Omental fat pad (tissue), 3 donors: ENCODE measurements at regions not wholly inside any gene's neighbourhood (a gene's known extent, or its start where the extent isn't known, plus 50 kb on each side); places are given as distances from the start of the nearest gene placed in this dataset.

Experiments used
- ATAC-seq: fragments of 150-250 bp; one replicate; pipeline ENCODE4 v1.9.1; 2016; ENCODE audit warnings: mild to moderate bottlenecking, moderate library complexity; ENCODE audit not compliant: low FRiP score
- DNase-seq: peaks from one replicate; pipeline ENCODE4 v3.0.0-alpha.2; 2019; ENCODE audit warnings: low spot score
- TF ChIP-seq, protein P1 (sequence below), 3 donors: fragments of 450-650 bp; IDR thresholded peaks; one replicate each; pipeline ENCODE4 v1.5.1; 2016 to 2017; ENCODE audit warnings: antibody characterized with exemption in 3 of 3, mild to moderate bottlenecking in 3 of 3, moderate library complexity in 2 of 3

DNA sequence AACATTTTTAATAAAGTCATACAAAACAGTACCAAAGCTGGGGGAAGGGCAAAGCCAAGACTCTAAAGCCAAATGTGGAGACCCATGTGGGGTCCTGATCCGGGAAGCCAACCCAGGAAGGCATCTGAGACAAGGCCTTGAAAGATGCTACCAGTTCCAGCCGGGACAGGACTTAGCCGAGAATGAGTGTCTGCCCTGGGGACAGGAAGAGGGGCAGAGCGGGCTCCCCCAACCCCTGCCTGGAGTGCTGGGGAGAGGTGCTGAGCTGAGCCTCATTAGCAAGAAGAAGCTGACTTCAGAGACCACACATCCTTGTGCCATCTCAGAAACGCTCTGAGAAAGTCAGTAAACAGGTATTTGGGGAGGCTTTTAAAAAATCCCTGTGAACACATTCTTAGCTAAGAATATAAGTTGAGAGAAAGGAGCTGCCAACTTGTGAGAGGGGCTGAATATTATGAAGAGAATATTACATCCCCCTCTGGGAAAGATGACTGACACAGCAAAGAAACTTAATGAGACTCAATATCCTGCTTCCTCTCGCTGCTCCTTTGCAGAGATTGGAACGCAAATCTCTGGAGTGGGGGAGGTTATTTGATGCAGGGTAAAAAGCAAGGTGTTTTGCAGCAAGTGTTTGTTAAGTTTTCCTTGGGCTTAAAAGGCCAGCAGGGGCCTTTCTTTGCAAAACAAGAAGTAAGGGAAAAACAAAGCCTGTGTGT lies 103.3 kb upstream of the KCND3 start:
- TF ChIP-seq, protein P1, sequence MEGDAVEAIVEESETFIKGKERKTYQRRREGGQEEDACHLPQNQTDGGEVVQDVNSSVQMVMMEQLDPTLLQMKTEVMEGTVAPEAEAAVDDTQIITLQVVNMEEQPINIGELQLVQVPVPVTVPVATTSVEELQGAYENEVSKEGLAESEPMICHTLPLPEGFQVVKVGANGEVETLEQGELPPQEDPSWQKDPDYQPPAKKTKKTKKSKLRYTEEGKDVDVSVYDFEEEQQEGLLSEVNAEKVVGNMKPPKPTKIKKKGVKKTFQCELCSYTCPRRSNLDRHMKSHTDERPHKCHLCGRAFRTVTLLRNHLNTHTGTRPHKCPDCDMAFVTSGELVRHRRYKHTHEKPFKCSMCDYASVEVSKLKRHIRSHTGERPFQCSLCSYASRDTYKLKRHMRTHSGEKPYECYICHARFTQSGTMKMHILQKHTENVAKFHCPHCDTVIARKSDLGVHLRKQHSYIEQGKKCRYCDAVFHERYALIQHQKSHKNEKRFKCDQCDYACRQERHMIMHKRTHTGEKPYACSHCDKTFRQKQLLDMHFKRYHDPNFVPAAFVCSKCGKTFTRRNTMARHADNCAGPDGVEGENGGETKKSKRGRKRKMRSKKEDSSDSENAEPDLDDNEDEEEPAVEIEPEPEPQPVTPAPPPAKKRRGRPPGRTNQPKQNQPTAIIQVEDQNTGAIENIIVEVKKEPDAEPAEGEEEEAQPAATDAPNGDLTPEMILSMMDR (IDR thresholded peaks at IDR 0.05): no peak
- DNase-seq: no peak
- ATAC-seq: no peak

DNA sequence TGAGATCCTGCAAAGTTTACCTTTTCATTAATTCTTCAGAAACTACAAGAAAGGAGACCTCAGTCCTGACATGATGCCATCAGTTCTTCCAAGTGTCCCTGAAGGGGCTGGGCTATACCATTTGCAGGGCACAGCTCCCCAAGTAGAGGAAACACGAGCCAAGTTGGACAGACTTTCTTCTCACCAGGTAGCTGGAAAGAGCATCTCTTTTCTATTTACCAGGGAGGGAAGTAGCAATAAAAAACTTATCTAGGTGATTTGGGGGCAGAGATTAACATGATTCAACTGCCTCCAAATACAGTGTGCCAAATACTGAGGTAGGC lies 103.9 kb upstream of the KCND3 start:
- no peak for DNase-seq
- TF ChIP-seq, protein P1 (IDR thresholded peaks at IDR 0.05): no peak
- no peak for ATAC-seq

DNA sequence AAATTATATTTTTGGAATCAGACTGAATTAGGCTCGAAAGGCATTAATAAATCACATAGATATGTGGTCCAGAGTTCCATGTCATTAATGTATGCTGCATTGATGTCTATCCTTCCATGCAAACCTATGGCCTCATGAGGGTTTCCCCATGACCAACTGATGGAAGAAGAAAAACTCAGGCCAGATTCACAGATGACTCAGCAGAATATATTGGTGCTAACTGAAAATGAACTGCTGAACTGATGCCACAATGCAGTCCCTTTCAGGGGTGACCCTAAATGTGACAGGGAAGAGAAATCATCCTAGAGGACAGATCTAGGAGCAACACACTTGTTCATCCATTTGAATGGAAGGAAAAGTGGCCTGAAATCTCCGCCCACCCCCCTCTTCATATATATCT lies 110.5 kb upstream of the KCND3 start:
- ATAC-seq: no peak
- TF ChIP-seq, protein P1 (IDR thresholded peaks at IDR 0.05): no peak
- no peak for DNase-seq

DNA sequence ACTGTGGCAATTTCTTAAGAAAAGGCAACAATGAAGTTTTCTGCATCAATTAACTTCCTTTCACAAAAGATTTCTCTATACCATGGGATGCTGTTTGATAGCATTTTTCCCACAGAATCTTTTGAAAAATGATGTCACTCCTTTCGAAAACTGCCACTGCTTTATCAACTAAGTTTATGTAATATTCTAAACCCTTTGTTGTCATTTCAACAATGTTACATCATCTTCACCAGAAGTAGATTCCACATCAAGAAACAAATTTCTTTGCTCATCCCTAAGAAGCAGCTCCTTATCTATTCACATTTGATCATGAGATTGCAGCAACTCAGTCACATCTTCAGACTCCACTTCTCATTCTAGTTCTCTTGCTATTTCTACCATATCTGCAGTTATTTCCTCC lies 116.1 kb upstream of the KCND3 start:
- ATAC-seq (no peak), DNase-seq (no peak)
- TF ChIP-seq, protein P1 (IDR thresholded peaks at IDR 0.05): no peak

DNA sequence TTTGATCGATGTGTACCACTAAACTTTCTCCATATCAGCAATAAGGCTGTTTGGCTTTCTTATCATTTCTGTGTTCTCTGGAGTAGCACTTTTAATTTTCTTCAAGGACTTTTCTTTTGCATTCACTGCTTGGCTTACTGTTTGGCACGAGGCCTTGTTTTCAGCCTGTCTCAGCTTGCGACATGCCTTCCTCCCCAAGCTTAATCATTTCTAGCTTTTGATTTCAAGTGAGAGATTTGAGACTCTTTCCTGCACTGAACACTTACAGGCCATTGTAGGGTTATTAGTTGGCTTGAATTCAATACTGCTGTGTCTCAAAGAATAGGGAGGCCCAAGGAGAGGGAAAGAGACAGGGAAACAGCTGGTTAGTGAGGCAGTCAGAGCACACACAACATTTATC lies 120.6 kb upstream of the KCND3 start:
- DNase-seq (no peak), ATAC-seq (no peak)
- TF ChIP-seq, protein P1 (IDR thresholded peaks at IDR 0.05): no peak

DNA sequence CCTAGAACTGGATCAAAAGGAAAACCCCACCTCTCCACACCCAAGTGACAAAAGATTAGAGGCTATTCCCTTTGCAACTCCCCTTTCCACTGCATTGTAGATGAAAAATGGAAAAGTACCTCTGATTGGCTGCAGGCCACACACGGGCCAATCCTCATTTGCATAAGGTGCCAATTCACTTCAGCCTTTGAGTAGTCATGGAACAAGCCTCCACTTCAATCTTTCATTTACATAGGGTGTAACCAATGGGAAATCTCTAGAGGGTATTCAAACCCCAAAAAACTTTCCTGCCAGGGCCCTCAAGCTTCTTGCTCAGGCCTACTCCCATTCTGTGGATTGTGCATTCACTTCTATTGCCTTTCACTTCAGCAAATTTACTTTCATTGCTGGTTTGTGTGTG lies 122.3 kb upstream of the KCND3 start:
- no peak for ATAC-seq
- TF ChIP-seq, protein P1 (IDR thresholded peaks at IDR 0.05): no peak
- no peak for DNase-seq

DNA sequence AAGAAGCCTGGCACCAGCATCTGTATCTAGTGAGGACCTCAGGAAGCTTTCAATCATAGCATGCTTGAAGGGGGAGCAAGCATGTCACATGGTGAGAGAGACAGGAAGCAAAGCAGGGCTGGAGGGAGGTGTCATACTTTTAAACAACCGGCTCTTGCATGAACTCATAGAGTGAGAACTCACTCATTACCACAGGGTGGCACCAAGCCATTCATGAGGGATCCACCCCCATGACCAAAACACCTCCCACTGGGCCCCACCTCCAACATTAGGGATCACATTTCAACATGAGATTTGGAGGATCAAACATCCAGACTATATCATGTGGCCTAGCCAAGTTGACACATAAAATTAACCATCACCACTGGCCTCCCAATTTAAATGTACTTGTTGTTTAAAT lies 125.1 kb upstream of the KCND3 start:
- ATAC-seq (no peak), DNase-seq (no peak)
- TF ChIP-seq, protein P1 (IDR thresholded peaks at IDR 0.05): no peak
